SHP77 treated with DMSO at 0.1 percent for 48 hours (cell line): ENCODE measurements at regions not wholly inside any gene's neighbourhood (a gene's known extent, or its start where the extent isn't known, plus 50 kb on each side); places are given as distances from the start of the nearest gene placed in this dataset.

Experiments used
- DNase-seq: peaks from one replicate; lab custom pipeline; 2025; lab: John Stamatoyannopoulos, UW

DNA sequence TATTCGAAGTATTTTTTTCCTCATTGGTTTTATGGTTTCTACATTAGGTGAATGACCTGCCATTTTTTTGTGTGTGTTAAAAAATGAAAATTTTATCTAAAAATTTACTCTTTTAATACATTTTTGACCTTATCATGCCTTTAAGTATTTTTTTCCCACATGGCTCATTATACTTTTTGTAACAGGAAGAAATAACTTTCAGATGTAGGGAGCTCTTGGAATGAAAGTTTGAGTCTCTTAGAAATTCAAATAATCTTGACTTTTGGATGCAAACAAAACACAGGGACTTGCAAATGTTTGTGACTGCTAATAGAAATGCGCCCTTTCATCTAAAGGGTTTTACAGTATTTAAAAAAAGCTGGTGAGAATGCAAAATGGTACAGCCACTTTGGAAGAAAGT is 457.9 kb downstream of the KLF5 start:
- DNase-seq, result no peak

DNA sequence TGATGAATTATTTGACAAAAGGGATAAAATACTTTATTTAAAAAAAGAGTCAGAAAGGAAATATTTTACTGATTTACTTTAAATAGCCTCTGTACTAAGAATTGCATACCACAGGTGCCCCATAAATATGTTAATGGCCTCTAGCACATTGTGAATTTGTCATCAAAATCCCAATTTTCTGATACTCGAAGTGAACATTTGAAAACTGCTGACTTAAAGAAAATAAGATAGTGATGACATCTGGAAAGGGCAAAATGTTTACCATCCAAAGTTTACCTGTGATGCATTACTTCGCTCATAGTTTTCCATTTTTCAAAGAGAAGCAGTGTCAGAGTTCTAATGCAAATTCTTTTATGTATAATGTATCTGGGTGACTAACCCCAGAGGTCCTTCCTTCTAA is 455.4 kb downstream of the KLF5 start:
- no peak for DNase-seq

DNA sequence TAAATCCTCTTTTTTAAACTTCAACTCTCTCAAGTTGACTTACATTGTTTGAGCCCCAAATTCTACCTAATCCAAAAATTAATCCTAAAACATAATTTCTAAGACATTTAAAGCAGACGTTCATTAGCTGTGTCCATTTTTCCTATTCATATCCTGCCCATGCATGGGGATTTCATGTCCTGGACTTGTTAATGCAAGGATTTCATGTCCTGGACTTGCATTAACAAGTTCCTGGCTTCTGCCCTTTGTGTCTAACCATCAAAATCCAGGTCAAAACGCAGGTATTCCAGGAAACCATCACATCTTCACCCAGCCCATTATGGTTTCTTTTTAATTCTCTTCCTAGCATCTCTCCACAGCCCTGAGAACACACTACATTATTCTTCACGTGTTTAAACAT is 454.9 kb downstream of the KLF5 start:
- no peak for DNase-seq

DNA sequence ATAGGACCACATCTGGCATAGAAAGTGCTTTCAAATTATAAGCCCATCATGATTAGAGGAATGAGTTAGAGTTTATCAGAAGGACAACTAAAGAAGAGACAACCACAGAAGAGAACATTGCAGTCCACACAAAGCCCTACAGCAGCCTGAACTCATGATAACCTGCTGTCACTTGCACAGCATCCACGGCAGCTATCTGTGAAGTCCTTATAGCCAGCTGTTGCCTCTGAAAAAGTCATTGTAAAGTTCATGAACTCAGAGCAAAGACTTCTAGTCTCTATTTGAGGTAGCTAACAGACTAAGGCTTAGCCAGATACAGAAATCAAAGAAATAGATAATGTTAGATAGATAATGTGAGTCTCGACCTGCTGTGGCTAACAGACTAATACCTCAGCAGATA is 450.0 kb downstream of the KLF5 start:
- DNase-seq, result no peak

DNA sequence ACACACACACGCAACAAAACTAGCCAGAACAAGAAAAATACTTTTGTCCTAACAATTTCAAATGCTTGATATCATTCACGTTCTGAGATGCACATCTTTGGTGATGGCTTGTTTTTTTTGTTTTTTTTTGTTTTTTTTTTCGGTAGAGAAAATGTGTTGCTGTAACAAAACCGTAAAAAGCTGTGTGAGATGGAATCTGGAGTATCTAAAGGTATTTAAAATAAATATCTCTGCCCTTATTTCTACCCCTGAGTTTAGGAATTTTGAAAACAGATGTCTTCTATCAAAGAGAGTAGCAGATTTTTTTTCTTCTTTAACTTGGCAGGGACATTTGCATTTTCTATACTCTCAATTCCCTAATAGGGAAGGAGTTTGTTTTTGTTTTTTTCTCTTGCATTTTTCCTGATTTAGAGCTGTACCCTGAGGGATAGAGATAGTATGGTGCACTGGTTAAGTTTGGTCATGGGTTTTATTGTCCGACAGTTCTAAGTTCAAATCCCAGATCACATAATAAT is 446.6 kb downstream of the KLF5 start:
- no peak for DNase-seq

DNA sequence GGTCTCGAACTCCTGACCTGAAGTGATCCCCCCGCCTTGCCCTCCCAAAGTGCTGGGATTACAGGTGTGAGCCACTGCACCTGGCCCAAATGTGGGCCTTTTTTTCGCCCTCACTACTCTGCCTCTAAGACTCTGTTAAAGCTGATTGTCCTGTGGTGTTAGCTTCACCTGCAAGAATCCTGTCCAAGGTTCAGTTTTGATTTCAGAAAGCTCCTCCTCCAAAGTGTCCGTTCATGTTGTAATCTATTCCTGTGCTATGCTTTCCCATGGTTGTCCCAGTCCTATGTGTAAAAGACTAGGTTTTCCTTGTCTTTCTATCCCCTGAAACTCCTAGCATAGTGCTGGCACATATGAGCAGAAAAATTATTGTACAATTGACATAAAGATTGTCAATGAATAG is 440.9 kb downstream of the KLF5 start:
- no peak for DNase-seq

DNA sequence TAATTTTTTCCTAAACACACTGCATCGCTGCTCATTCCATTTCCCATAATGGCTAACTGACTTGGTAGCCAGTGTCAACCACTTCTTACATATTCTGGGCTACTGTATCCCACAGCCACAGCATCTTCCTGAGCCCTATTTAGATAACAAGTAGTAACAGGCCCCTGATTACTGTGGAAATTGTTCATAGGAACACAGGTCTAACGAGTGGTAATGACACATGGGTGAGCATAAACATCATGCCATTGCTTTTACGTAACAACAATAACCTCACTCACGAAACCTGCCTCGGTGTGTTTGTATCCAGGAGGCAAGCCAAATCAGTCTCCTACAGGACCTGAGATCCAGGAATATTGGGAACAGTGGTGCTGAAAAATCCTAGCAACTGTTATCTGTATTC is 438.6 kb downstream of the KLF5 start:
- DNase-seq, result no peak

DNA sequence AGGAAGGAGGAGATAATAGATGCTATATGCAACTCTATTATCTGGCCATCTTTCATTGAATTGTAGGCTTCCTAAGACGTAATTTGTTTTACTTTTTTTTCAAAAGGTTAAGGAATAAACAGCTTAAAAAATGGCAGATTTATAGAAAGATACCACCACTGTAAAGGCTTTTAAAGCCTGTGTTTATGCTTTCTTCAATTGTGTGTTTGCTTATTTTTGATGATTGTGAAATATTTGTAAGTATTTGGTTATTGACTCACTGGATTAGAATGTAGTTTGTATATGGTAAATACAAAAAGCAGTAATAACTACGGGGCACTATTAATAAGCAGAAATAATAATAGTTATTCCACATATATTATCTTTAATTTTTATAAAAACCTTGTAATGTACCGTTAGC is 437.9 kb downstream of the KLF5 start:
- DNase-seq, result no peak

DNA sequence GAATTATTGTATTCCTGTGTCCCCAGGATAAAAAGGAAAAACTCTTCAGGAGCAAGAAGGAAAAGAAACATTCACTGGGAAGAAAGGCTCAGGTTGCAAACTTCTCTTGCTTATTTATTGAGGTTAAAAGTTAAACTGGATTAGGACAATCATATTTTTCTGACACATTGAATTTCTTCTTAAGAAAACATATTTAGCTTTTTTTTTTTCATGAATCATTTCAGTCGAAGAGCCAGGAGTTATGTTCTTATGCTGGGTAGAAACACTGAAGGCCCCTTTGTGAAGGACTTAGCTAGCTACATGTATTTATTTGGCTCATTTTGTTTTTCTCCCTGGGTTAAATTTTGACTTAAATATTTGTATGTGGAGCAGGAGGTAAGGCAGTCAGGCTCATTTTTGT is 434.0 kb downstream of the KLF5 start:
- no peak for DNase-seq

DNA sequence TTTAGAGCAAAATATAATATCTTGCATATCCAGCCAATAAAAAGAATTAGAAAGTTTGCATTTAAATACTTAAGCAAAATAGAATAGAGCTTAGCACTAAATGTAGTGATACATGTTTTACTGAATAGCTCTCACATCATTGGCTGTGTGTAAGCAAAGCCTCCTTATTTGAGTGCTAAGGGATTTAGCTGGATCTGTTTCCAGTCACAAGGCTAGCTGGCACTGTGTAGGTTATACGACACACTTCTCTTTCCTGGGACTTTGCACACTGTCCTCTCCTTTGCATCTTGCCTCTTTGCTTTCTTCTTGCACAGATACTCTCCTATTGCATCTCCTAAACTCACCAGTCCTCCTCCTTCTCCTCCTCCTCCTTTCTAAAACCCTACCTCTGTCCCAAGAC is 423.8 kb downstream of the KLF5 start:
- DNase-seq, result no peak

DNA sequence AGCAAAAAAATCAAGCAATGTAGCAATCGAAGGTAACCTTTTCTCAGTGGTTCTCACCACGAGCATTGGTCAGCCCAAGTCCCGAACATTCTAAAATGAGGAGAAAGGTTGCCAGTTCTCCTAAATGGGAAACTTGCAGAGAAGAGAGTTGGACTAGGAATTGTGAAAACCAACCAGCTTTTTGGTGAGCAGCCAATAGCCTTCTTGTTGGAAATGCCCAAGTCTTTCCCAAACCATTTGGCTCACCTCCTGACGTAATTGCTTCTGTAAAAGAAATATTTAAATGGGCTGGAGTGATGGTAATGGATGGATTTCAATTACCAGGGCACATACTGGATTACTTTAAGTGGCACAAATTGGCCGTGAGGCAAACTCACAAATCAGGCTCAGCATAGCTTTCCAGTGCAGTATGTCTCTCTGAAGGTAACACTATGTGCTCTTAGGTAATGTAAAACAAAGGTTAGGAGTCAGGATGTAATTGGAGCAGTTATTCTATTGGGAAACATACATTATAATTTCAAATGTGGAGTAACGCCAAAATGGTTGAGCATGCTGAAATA is 423.2 kb downstream of the KLF5 start:
- no peak for DNase-seq

DNA sequence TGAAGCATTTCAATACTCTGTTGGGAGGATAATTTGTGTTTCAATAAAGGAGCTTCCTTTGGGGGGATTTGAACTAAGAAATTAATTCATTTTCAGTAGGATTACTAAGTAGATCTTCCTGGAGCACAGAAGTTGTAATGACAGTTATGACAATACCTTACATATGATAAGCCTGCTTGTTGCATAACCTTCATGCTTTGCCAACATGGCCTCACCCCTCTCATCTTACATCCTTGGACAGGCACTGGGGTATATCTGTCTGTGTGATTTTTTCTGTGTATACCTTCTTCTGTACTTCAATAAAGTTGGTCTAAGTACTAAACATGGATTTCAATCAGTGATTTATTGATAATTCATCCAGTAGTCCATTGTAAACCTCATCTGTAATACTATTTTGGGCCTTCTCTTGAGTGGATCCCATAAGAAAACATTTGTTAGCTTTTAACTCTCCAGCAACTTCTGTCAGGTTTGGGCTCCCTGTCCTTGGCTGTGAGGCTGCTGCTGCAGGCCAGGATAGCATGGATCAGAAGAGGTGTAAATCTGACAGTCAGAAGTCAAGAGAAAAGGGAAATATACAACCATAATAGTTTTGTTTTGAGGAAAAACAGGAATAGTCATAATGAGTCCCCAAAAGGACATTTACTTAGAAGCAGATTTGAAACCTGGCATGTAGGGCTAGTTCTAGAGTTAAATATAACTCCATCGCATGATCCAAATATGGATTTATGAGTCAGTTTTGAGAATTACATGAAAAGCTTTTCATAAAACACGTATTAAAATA is 422.2 kb downstream of the KLF5 start:
- no peak for DNase-seq

DNA sequence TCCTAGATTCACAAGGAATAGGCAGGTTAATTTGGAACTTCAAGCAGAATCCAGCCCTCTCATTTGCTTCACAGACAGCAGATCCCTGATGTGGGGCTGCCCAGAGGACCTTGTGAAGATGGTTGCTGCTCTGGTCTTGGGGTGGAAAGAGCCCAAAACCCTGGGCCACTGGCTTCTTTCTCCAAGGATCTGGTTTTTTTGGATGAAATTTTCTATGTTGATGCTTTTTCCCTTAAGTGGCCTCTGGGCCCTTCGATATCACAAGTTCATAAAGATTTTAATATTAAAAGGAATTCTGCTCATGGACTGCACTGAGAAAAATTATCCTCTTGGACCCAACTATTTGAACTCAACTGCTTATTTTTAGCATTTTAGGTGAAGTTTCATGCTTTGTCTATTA is 421.1 kb downstream of the KLF5 start:
- no peak for DNase-seq

DNA sequence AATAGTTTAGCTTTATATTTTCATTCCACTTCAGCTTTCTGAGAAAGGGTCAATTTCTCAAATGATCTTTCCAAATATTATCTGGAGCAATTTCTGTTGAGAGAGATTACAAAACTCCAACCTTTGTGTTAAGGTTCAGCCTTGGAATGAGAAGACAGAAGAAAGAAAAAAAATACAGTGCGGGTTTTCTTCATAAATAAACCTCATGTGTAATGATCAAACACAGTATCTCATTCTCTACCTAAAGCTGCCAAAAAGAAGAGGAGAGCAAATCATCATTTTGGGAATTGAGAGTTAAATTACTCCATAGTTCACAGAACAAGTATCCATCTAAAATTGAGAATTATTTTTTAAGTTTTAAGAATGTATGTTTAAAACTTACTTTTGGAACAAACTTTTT is 420.5 kb downstream of the KLF5 start:
- DNase-seq, result no peak

DNA sequence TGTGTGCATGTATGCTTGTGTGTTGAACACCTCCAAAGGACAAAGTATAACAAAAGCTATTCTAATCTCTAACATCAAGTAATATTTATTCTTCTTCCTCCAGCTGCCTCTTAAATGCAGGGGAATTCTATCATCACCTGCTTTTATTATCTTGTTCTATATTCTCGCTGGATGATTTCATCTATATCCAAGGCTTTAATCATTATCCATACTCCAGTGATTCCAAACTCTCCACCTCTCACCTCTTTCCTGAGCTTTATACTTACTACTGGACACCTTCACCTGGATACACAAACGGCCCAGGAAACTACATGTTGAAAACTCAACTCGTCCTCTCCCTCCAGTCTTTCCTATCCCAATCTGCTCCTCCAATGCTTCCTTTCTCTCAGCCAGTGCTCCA is 418.6 kb downstream of the KLF5 start:
- DNase-seq, result no peak

DNA sequence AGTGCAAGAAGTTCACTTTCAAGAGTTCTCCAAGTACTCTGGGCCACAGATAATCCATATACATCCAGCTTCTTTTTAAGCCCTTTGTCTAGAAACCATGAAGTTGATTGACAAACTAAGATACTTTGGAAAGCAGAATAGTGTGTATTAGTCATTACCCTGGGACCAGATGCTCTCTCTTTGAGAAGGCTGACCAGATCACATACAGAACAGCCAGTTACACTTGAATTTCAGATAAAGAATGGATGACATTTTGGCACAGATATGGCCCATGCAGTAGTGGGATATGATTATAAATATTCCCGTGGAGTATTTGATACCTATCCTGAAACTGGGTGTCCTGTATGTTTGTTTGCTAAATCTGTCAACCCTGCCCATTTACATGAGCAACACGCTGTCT is 414.2 kb downstream of the KLF5 start:
- no peak for DNase-seq

DNA sequence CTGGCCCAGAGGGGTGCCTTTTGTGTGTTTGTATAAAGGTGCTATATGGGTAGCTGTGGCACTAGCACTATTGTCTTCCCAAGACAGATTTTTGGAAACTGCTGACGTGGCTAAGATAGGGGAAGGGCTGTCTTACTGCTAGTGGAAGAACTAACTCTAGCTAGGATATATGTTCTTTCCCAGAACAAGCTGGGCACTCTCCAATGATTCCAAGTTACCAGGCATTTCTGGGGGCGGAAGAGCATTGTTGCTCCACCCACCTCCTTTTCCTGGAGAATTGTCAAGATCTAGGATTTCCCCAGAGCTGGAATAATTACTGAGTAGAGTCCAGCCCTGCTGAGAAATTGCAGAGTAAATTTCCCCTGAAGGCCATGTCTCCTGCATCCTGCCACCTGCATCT is 408.3 kb downstream of the KLF5 start:
- DNase-seq, result no peak

DNA sequence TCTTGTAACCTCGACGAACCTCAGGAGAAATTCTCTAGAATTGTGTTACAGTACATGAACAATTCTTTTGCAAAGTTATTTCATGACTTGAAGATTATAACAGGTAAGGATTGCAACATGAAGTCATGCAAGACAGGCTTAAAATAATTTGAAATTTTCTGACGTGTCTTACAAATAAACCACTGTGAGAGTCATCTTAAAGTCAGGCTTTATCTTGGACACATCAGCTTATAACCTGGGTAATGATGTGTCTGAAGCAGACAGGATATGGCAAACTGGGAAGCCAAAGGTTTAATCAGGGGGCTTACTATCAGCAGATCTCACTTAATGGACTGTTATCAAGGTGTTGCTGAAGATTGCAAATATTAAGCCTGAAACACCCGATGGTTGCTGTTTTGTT is 407.8 kb downstream of the KLF5 start:
- DNase-seq, result no peak

DNA sequence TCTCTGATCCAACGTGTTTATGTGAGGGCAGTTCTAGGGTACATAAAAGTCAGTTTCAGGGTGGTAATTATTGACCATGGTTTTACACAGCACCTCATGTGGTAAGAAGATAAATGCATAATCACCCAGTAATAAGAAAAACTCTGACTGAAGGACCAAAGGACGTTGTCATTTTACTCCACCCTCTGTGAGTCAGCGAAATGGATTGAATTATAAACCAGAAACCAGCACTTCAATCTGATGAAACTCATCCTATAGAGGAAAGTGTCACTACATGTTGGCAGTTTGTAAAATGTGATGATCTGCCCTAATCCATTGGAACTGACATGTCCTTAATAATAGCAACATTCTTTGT is 406.8 kb downstream of the KLF5 start:
- DNase-seq, result no peak

DNA sequence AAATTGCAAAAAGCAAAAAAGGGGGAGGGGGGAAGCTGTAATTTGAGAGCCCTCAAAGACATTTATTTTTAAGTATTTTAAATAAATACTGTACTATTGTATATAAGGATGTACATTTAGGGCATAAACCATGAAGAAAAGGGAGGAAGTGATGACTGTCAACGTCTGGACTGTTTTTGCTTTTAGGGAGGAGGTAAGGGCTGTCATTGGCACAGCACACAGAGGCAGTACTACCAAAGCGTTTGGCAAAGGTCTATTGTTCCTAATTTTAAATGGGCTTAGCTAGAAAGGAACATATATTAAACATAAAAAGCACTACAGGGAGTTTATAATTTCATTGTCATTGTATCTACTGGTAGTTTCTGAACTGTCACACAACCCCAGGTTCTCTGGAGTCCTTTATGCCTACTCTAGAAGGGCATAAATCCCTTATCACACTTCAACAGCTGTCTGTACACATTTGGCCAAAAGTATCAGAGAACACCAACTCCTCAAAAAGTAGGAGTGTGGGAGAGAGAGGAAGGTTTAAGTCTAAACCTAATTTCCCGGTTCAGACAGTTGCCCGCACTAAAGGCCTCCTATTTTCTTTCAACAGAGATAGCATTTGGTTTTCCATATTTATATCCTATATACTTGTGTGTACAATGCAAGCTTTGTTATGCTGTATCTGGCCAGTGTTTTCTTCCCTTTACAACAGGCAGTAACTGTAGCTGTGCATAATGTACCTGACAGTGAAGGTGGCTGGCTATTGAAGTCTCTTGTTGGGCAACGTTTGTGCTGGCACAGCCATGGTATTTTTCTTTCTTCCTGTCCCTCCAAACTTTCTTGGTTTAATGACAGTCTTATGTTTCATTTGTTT is 406.2 kb downstream of the KLF5 start:
- no peak for DNase-seq

DNA sequence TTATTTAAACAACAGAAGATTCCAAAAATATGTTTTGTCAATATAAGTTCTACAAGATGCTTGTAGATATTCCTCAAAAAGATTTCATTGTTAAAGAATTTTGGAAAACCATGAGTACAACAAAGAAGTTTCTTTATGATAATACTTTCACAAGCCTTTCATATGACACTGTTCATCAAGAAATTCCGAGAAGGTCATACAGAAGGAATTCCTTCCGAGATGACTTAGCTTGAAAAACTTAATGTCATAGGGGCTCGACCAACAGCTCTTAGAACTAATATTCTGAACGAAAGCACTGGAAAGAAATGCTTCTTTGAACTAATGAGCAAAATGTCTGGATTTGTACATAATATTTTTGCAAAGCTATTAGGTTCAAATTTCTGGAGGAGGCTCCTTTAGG is 403.4 kb downstream of the KLF5 start:
- DNase-seq, result no peak

DNA sequence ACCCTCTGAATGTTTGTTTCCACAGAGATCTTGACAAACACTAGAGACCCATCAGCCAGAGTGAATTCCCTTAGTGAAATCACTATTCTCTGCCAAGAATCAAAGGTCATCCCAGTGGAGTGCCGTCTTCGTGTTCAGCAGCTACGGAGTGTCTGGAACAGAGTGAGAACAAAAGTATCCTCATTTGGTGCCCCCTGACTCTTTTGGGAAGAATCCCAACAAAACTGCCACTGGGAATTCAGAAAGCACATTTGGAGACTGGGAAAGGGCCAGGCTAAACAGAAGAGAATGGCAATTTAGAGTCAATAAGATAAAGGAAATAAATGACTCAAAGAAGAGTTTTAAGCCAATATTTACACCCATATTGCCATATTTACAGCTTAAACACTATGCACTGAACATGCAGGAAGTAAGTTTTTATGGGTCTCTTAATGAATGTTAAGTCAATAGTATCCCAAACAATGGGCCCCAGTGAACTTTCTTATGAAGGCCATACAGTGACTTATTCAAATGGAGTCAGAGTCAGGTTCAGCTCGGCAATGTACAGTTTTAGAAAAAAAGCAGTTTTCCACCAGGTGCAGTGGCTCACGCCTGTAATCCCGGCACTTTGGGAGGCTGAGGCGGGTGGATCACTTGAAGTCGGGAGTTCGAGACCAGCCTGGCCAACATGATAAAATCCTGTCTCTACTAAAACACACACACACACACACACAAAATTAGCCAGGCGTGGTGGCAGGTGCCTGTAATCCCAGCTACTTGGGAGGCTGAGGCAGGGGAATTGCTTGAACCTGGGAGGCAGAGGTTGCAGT is 392.6 kb downstream of the KLF5 start:
- no peak for DNase-seq
